ENCODE measurements at regions not wholly inside any gene's neighbourhood (a gene's known extent, or its start where the extent isn't known, plus 50 kb on each side); places are given as distances from the start of the nearest gene placed in this dataset.

GRCh38 chr9:88757406-88758010 is 222.5 kb downstream of the NXNL2 start:
- no peak for DNase-seq (ENCODE audit: low spot score)

GRCh38 chr9:88759364-88759763 is 224.4 kb downstream of the NXNL2 start:
- DNase-seq (ENCODE audit: low spot score): no peak

GRCh38 chr9:88766778-88767503 is 224.3 kb upstream of the S1PR3 start:
- no peak for DNase-seq (ENCODE audit: low spot score)

GRCh38 chr9:88767504-88767790 is 223.8 kb upstream of the S1PR3 start:
- DNase-seq (ENCODE audit: low spot score): no peak

GRCh38 chr9:88772575-88772974 is 218.7 kb upstream of the S1PR3 start:
- no peak for DNase-seq (ENCODE audit: low spot score)

- DNase-seq (ENCODE audit: low spot score): no peak
Observed at GRCh38 chr9:88773126-88773525, 218.1 kb upstream of the S1PR3 start.

GRCh38 chr9:88773627-88774244 is 217.5 kb upstream of the S1PR3 start:
- DNase-seq (ENCODE audit: low spot score): no peak

GRCh38 chr9:88775037-88775471 is 216.2 kb upstream of the S1PR3 start:
- no peak for DNase-seq (ENCODE audit: low spot score)

GRCh38 chr9:88775559-88775958 is 215.7 kb upstream of the S1PR3 start:
- DNase-seq (ENCODE audit: low spot score): no peak

GRCh38 chr9:88775966-88776365 is 215.3 kb upstream of the S1PR3 start:
- no peak for DNase-seq (ENCODE audit: low spot score)

- DNase-seq (ENCODE audit: low spot score): no peak
Observed at GRCh38 chr9:88776717-88777497, 214.4 kb upstream of the S1PR3 start.

- DNase-seq (ENCODE audit: low spot score): no peak
Observed at GRCh38 chr9:88777498-88778312, 213.6 kb upstream of the S1PR3 start.

GRCh38 chr9:88781628-88782391 is 209.5 kb upstream of the S1PR3 start:
- DNase-seq (ENCODE audit: low spot score): no peak

- no peak for DNase-seq (ENCODE audit: low spot score)
Observed at GRCh38 chr9:88782931-88783710, 208.1 kb upstream of the S1PR3 start.

GRCh38 chr9:88783711-88784083 is 207.6 kb upstream of the S1PR3 start:
- DNase-seq (ENCODE audit: low spot score): no peak

- DNase-seq (ENCODE audit: low spot score): no peak
Observed at GRCh38 chr9:88784960-88785359, 206.3 kb upstream of the S1PR3 start.

- DNase-seq (ENCODE audit: low spot score): no peak
Observed at GRCh38 chr9:88786291-88787079, 204.8 kb upstream of the S1PR3 start.

- no peak for DNase-seq (ENCODE audit: low spot score)
Observed at GRCh38 chr9:88789785-88790184, 201.5 kb upstream of the S1PR3 start.

GRCh38 chr9:88791105-88791805 is 200.0 kb upstream of the S1PR3 start:
- no peak for DNase-seq (ENCODE audit: low spot score)

Data from ecto neural progenitor cell (in vitro differentiated cells).